MM.1S (cell line): ENCODE measurements at regions not wholly inside any gene's neighbourhood (a gene's known extent, or its start where the extent isn't known, plus 50 kb on each side); places are given as distances from the start of the nearest gene placed in this dataset.

ENCODE experiments used
- CTCF ChIP-seq: fragments of 300-600 bp; sonication (generic); IDR thresholded peaks from 2 replicates; pipeline ENCODE4 v1.5.1; 2016; ENCODE audit warnings: antibody characterized with exemption, low read length, mixed read lengths
- EZH2phosphoT487 ChIP-seq: fragments of 300-600 bp; sonication (generic); IDR thresholded peaks from 2 replicates; pipeline ENCODE4 v1.6.1; 2018; ENCODE audit warnings: antibody characterized with exemption, low read length

DNA sequence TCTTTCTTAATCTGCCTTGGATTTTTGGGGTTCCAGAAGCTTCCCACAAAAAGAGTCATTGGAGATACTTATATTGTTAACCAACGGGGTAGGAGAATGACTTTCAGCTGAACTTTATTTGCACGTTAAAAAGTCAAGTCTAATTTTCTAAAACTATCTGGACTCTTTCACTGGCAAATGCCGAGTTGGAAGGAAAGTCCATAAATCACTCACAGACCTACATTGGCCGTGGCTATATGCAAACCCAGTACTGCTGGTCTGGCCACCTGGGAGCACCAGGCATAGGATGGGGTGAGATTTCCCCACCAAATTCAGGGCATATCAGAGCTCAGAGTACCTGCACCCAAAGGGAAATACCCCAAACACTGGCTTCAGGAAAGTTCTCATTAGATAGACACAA is 71.3 kb upstream of the SALL4 start:
- TF ChIP-seq CTCF, result no peak
- no peak for TF ChIP-seq EZH2phosphoT487
